ENCODE measurements at regions not wholly inside any gene's neighbourhood (a gene's known extent, or its start where the extent isn't known, plus 50 kb on each side); places are given as distances from the start of the nearest gene placed in this dataset.

DNA sequence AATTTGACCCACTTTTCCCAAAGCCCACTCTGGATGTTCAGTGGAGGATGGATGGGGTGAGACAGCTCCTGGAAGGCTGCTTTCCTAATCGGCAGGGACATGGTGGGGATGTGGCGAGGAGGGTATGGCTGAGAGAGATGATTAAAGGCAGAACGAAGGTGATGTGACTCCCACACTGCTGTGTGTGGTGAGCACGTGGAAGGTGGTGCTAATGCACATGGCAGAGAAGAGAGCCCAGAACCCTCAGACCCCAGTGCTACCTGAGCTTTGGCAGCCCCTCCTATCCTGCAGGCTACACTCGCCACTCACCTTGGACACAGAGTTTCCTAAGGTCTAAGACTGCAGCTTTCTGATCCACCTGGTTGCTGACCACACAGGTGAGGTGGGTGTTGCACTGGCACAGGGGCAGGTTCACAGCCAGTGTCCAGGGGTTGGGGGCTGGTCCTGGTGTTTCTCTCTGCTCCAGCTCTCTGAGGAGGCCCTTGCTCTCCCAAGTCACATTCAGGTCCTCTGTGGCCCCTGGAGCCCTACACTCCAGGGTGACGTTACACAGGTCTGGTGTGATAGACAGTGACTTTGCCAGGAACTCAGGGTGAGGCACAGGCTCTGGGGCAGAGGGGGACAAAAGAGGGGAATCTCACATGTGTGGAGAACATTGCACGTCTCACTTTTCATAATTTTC, 151.4 kb upstream of the ETV3 start:
- TF ChIP-seq, protein P1, sequence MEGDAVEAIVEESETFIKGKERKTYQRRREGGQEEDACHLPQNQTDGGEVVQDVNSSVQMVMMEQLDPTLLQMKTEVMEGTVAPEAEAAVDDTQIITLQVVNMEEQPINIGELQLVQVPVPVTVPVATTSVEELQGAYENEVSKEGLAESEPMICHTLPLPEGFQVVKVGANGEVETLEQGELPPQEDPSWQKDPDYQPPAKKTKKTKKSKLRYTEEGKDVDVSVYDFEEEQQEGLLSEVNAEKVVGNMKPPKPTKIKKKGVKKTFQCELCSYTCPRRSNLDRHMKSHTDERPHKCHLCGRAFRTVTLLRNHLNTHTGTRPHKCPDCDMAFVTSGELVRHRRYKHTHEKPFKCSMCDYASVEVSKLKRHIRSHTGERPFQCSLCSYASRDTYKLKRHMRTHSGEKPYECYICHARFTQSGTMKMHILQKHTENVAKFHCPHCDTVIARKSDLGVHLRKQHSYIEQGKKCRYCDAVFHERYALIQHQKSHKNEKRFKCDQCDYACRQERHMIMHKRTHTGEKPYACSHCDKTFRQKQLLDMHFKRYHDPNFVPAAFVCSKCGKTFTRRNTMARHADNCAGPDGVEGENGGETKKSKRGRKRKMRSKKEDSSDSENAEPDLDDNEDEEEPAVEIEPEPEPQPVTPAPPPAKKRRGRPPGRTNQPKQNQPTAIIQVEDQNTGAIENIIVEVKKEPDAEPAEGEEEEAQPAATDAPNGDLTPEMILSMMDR (IDR thresholded peaks at IDR 0.05; ENCODE audit: poor library complexity, severe bottlenecking): no peak

DNA sequence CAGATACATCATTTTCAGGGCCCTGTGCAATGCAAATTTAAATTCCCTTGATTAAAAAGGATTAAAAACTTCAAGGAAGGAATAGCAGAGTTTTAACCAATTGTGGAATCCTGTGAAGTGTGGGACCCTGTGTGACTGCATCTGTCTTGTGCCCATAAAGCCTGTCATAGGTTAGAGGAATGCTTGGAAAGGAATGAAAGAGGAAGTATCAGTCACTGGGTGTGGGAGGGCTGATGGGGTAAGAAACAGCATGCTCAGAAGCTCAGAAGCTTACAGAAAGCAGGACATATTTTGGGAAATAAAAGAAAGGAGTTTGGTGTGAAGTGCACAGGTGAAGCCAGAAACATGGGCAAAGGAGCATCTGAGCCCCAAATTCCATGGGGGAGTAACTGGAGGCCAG, 150.8 kb upstream of the ETV3 start:
- ATAC-seq (ENCODE audit: low read depth) (no peak; the same call in 2 of the 3 replicates), DNase-seq (ENCODE audit: low spot score) (no peak)
- no peaks in the 10 kb centered on the region for H3K36me3 ChIP-seq (ENCODE audit: low read depth)
- no peak overlapping the region for H3K27ac ChIP-seq (ENCODE audit: poor library complexity, severe bottlenecking)
- no peaks in the 10 kb centered on the region for H3K4me1 ChIP-seq (ENCODE audit: insufficient read depth, poor library complexity, severe bottlenecking)
- H3K4me3 ChIP-seq (ENCODE audit: severe bottlenecking): no peak overlapping the region
- TF ChIP-seq, protein P1 (IDR thresholded peaks at IDR 0.05; ENCODE audit: poor library complexity, severe bottlenecking): no peak
- no peaks in the 10 kb centered on the region for H3K9me3 ChIP-seq (ENCODE audit: severe bottlenecking)
- H3K27me3 ChIP-seq (ENCODE audit: insufficient read depth, poor library complexity, severe bottlenecking): no peaks in the 10 kb centered on the region

More for the DNA sequence above, 151.4 kb upstream of the ETV3 start:
- Histone ChIP-seq H3K36me3 (ENCODE audit: low read depth) (no peaks in the 10 kb centered on the region), H3K4me3 (ENCODE audit: severe bottlenecking) (no peak overlapping the region), H3K9me3 (ENCODE audit: severe bottlenecking) (no peaks in the 10 kb centered on the region), H3K4me1 (ENCODE audit: insufficient read depth, poor library complexity, severe bottlenecking) (no peaks in the 10 kb centered on the region), H3K27ac (ENCODE audit: poor library complexity, severe bottlenecking) (no peak overlapping the region), H3K27me3 (ENCODE audit: insufficient read depth, poor library complexity, severe bottlenecking) (no peaks in the 10 kb centered on the region)
- ATAC-seq (ENCODE audit: low read depth) (no peak), DNase-seq (ENCODE audit: low spot score) (no peak)

DNA sequence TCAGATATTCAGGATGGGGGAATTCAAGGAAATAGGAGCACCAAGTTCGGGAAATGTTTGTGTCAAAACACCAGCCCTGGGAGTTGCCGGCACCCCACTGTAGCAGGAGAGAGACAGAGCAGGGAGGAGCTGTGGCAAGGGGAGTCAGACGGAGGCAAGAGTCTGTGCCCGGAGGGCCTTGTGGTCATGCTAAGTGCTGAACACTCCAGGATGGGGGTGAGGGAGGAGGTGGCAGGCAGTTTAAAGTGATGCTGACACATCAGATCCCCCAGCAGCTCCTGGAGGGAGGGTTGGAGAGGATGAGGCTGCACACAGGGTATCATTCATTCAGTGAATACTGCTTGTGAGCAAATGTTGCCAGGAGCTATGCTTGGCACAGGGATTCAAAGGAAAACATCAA, 150.3 kb upstream of the ETV3 start:
- Histone ChIP-seq H3K27me3 (ENCODE audit: insufficient read depth, poor library complexity, severe bottlenecking) (no peaks in the 10 kb centered on the region), H3K27ac (ENCODE audit: poor library complexity, severe bottlenecking) (no peak overlapping the region), H3K9me3 (ENCODE audit: severe bottlenecking) (no peaks in the 10 kb centered on the region), H3K4me1 (ENCODE audit: insufficient read depth, poor library complexity, severe bottlenecking) (no peaks in the 10 kb centered on the region), H3K4me3 (ENCODE audit: severe bottlenecking) (no peak overlapping the region), H3K36me3 (ENCODE audit: low read depth) (no peaks in the 10 kb centered on the region)
- ATAC-seq (ENCODE audit: low read depth) (no peak), DNase-seq (ENCODE audit: low spot score) (no peak)
- TF ChIP-seq, protein P1 (IDR thresholded peaks at IDR 0.05; ENCODE audit: poor library complexity, severe bottlenecking): no peak

- DNase-seq (ENCODE audit: low spot score): no peak
- Histone ChIP-seq H3K27me3 (ENCODE audit: insufficient read depth, poor library complexity, severe bottlenecking) (no peaks in the 10 kb centered on the region), H3K9me3 (ENCODE audit: severe bottlenecking) (no peaks in the 10 kb centered on the region), H3K4me1 (ENCODE audit: insufficient read depth, poor library complexity, severe bottlenecking) (no peaks in the 10 kb centered on the region), H3K4me3 (ENCODE audit: severe bottlenecking) (no peak overlapping the region), H3K36me3 (ENCODE audit: low read depth) (no peaks in the 10 kb centered on the region), H3K27ac (ENCODE audit: poor library complexity, severe bottlenecking) (no peak overlapping the region)
- TF ChIP-seq, protein P1 (IDR thresholded peaks at IDR 0.05; ENCODE audit: poor library complexity, severe bottlenecking): no peak
- ATAC-seq (ENCODE audit: low read depth): no peak
These were observed 149.8 kb upstream of the ETV3 start for GRCh38 chr1:157288006-157288405.

DNA sequence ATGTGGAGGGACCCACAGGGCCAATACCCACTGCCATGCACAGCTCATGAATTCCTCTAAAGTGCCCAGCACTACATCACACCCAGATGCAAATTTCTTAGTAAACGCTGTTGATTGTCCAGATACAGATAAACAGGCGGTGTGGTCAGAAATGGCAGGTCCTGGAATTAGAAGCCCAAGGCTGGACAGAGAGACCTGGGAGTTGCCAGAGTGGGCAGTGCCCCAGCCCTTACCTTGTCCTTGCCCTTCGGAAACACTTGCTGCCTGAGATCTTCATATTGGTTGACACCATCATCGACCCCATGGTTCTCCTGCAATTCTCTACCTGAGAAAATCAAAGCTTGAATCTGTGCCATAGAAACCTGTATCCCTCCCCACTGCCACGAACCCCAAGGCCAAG, 149.3 kb upstream of the ETV3 start:
- ATAC-seq (ENCODE audit: low read depth): no peak
- no peak overlapping the region for H3K4me3 ChIP-seq (ENCODE audit: severe bottlenecking)
- H3K27me3 ChIP-seq (ENCODE audit: insufficient read depth, poor library complexity, severe bottlenecking): no peaks in the 10 kb centered on the region
- H3K9me3 ChIP-seq (ENCODE audit: severe bottlenecking): no peaks in the 10 kb centered on the region
- H3K27ac ChIP-seq (ENCODE audit: poor library complexity, severe bottlenecking): no peak overlapping the region
- H3K36me3 ChIP-seq (ENCODE audit: low read depth): no peaks in the 10 kb centered on the region
- TF ChIP-seq, protein P1 (IDR thresholded peaks at IDR 0.05; ENCODE audit: poor library complexity, severe bottlenecking): no peak
- DNase-seq (ENCODE audit: low spot score): no peak
- H3K4me1 ChIP-seq (ENCODE audit: insufficient read depth, poor library complexity, severe bottlenecking): no peaks in the 10 kb centered on the region

All from RWPE2 (cell line).